SJSA1 (cell line): ENCODE measurements at regions not wholly inside any gene's neighbourhood (a gene's known extent, or its start where the extent isn't known, plus 50 kb on each side); places are given as distances from the start of the nearest gene placed in this dataset.

Experiments used
- DNase-seq, 2 experiments: peaks; one replicate each; pipeline ENCODE4 v3.0.0-alpha.2; 2015 to 2020; ENCODE audit warnings: low spot score in 2 of 2, low read depth in 1 of 2
- H3K27ac ChIP-seq: fragments of 250-450 bp; sonication (Bioruptor Pico); 2 replicates; pipeline ENCODE4 v1.5.1; 2020; ENCODE audit warnings: mild to moderate bottlenecking, moderate library complexity
- H3K27me3 ChIP-seq: fragments of 250-450 bp; sonication (Bioruptor Pico); replicated peaks from 2 replicates; pipeline ENCODE4 v1.5.1; 2020; ENCODE audit warnings: mild to moderate bottlenecking, moderate library complexity
- H3K36me3 ChIP-seq: fragments of 250-450 bp; sonication (Bioruptor Pico); 2 replicates; pipeline ENCODE4 v1.5.1; 2020; ENCODE audit warnings: mild to moderate bottlenecking
- H3K4me1 ChIP-seq: fragments of 250-450 bp; sonication (Bioruptor Pico); replicated peaks from 2 replicates; pipeline ENCODE4 v1.6.1; 2021; ENCODE audit warnings: mild to moderate bottlenecking
- H3K4me3 ChIP-seq: fragments of 250-450 bp; sonication (Bioruptor Pico); 2 replicates; pipeline ENCODE4 v1.5.1; 2020; ENCODE audit warnings: mild to moderate bottlenecking
- H3K9me3 ChIP-seq: fragments of 250-450 bp; sonication (Bioruptor Pico); replicated peaks from 2 replicates; pipeline ENCODE4 v1.5.1; 2020; ENCODE audit warnings: mild to moderate bottlenecking

- Histone ChIP-seq H3K9me3 (no peaks in the 10 kb centered on the region), H3K36me3 (no peaks in the 10 kb centered on the region), H3K27ac (no peak overlapping the region), H3K4me1 (no peaks in the 10 kb centered on the region), H3K4me3 (no peak overlapping the region), H3K27me3 (peaks cover 6% of the 10 kb centered on the region; the same call in 1 of the 2 replicates)
- no peak for DNase-seq
These were observed 155.0 kb upstream of the TMPO start for GRCh38 chr12:98360401-98360800.

GRCh38 chr12:98369581-98369980, 145.8 kb upstream of the TMPO start:
- H3K4me3 ChIP-seq: no peak overlapping the region
- no peaks in the 10 kb centered on the region for H3K9me3 ChIP-seq
- no peaks in the 10 kb centered on the region for H3K4me1 ChIP-seq
- no peak overlapping the region for H3K27ac ChIP-seq
- no peaks in the 10 kb centered on the region for H3K36me3 ChIP-seq
- no peak for DNase-seq
- H3K27me3 ChIP-seq: peaks cover 20% of the 10 kb centered on the region

GRCh38 chr12:98370976-98371375, 144.4 kb upstream of the TMPO start:
- no peak for DNase-seq
- Histone ChIP-seq H3K27me3 (peaks cover 23% of the 10 kb centered on the region), H3K4me3 (no peak overlapping the region), H3K27ac (no peak overlapping the region), H3K4me1 (no peaks in the 10 kb centered on the region), H3K9me3 (no peaks in the 10 kb centered on the region), H3K36me3 (no peaks in the 10 kb centered on the region)

- Histone ChIP-seq H3K9me3 (no peaks in the 10 kb centered on the region), H3K27ac (no peak overlapping the region), H3K36me3 (no peaks in the 10 kb centered on the region), H3K27me3 (peaks cover 23% of the 10 kb centered on the region), H3K4me3 (no peak overlapping the region), H3K4me1 (no peaks in the 10 kb centered on the region)
- no peak for DNase-seq
These were observed 144.0 kb upstream of the TMPO start for GRCh38 chr12:98371419-98371818.

- DNase-seq: no peak
- Histone ChIP-seq H3K27ac (no peak overlapping the region), H3K4me3 (no peak overlapping the region), H3K4me1 (no peaks in the 10 kb centered on the region), H3K9me3 (no peaks in the 10 kb centered on the region), H3K27me3 (peaks cover 23% of the 10 kb centered on the region), H3K36me3 (no peaks in the 10 kb centered on the region)
These were observed 142.9 kb upstream of the TMPO start for GRCh38 chr12:98372340-98373024.

- Histone ChIP-seq H3K4me1 (no peaks in the 10 kb centered on the region), H3K9me3 (no peaks in the 10 kb centered on the region), H3K4me3 (no peak overlapping the region), H3K27me3 (peaks cover 23% of the 10 kb centered on the region), H3K36me3 (no peaks in the 10 kb centered on the region), H3K27ac (no peak overlapping the region)
- peak in 1 of 2 experiments; percentile 31 for DNase-seq
These were observed 142.3 kb upstream of the TMPO start for GRCh38 chr12:98373025-98373554.

GRCh38 chr12:98374007-98374406, 141.4 kb upstream of the TMPO start:
- no peak overlapping the region for H3K4me3 ChIP-seq
- DNase-seq: no peak
- H3K36me3 ChIP-seq: no peaks in the 10 kb centered on the region
- peaks cover 22% of the 10 kb centered on the region for H3K27me3 ChIP-seq
- H3K9me3 ChIP-seq: no peaks in the 10 kb centered on the region
- no peak overlapping the region for H3K27ac ChIP-seq
- no peaks in the 10 kb centered on the region for H3K4me1 ChIP-seq

- Histone ChIP-seq H3K4me1 (no peaks in the 10 kb centered on the region), H3K27ac (no peak overlapping the region), H3K4me3 (no peak overlapping the region), H3K36me3 (no peaks in the 10 kb centered on the region), H3K9me3 (no peaks in the 10 kb centered on the region), H3K27me3 (0 out of 2 replicates have a peak, but pooled peaks cover 3% of the 10 kb centered on the region)
- DNase-seq: no peak
These were observed 136.3 kb upstream of the TMPO start for GRCh38 chr12:98379106-98379505.

- no peaks in the 10 kb centered on the region for H3K36me3 ChIP-seq
- peaks cover 6% of the 10 kb centered on the region; the same call in 1 of the 2 replicates for H3K27me3 ChIP-seq
- no peak overlapping the region for H3K4me3 ChIP-seq
- DNase-seq: no peak
- no peak overlapping the region for H3K27ac ChIP-seq
- no peaks in the 10 kb centered on the region for H3K4me1 ChIP-seq
- no peaks in the 10 kb centered on the region for H3K9me3 ChIP-seq
These were observed 129.7 kb upstream of the TMPO start for GRCh38 chr12:98385641-98386040.

GRCh38 chr12:98387444-98387843, 127.9 kb upstream of the TMPO start:
- Histone ChIP-seq H3K4me1 (no peaks in the 10 kb centered on the region), H3K9me3 (no peaks in the 10 kb centered on the region), H3K36me3 (no peaks in the 10 kb centered on the region), H3K4me3 (no peak overlapping the region), H3K27me3 (peaks cover 8% of the 10 kb centered on the region; the same call in 1 of the 2 replicates), H3K27ac (no peak overlapping the region)
- no peak for DNase-seq

- Histone ChIP-seq H3K27ac (no peak overlapping the region), H3K4me3 (no peak overlapping the region), H3K27me3 (peaks cover 8% of the 10 kb centered on the region; the same call in 1 of the 2 replicates)
These were observed 127.3 kb upstream of the TMPO start for GRCh38 chr12:98388126-98388525.

GRCh38 chr12:98389593-98389992, 125.8 kb upstream of the TMPO start:
- Histone ChIP-seq H3K4me1 (peaks cover 4% of the 10 kb centered on the region; the same call in 1 of the 2 replicates), H3K27me3 (peaks cover 8% of the 10 kb centered on the region; the same call in 1 of the 2 replicates), H3K36me3 (no peaks in the 10 kb centered on the region), H3K4me3 (no peak overlapping the region), H3K27ac (no peak overlapping the region), H3K9me3 (no peaks in the 10 kb centered on the region)
- no peak for DNase-seq

More at GRCh38 chr12:98388126-98388525, 127.3 kb upstream of the TMPO start:
- no peaks in the 10 kb centered on the region for H3K9me3 ChIP-seq
- DNase-seq: no peak
- H3K4me1 ChIP-seq: no peaks in the 10 kb centered on the region
- no peaks in the 10 kb centered on the region for H3K36me3 ChIP-seq

GRCh38 chr12:98397323-98398105, 117.9 kb upstream of the TMPO start:
- DNase-seq: peak; percentile 67 to 72
- H3K9me3 ChIP-seq: no peaks in the 10 kb centered on the region
- peaks cover 22% of the 10 kb centered on the region for H3K4me1 ChIP-seq
- peak overlapping the region; percentile 25 for H3K4me3 ChIP-seq
- H3K27ac ChIP-seq: no peak overlapping the region
- no peaks in the 10 kb centered on the region for H3K27me3 ChIP-seq
- H3K36me3 ChIP-seq: no peaks in the 10 kb centered on the region

- no peak overlapping the region for H3K4me3 ChIP-seq
- peaks cover 18% of the 10 kb centered on the region for H3K4me1 ChIP-seq
- no peaks in the 10 kb centered on the region for H3K9me3 ChIP-seq
- no peaks in the 10 kb centered on the region for H3K36me3 ChIP-seq
- peak overlapping the region; percentile 4; the same call in 1 of the 2 replicates for H3K27ac ChIP-seq
- H3K27me3 ChIP-seq: no peaks in the 10 kb centered on the region
- DNase-seq: peak; percentile 51 to 71
These were observed 115.9 kb upstream of the TMPO start for GRCh38 chr12:98399532-98399931.
